ENCODE measurements at regions not wholly inside any gene's neighbourhood (a gene's known extent, or its start where the extent isn't known, plus 50 kb on each side); places are given as distances from the start of the nearest gene placed in this dataset.

GRCh38 chr2:222993920-222994650 is 57.9 kb upstream of the KCNE4 start:
- no peak for TF ChIP-seq CTCF (IDR thresholded peaks at IDR 0.05)
- no peak for TF ChIP-seq ATF6 (CRISPR knock-in tag; IDR thresholded peaks at IDR 0.05)
- TF ChIP-seq TCF7 (CRISPR knock-in tag; IDR thresholded peaks at IDR 0.05; ENCODE audit: low read depth): no peak
- no peak for TF ChIP-seq ZNF317 (CRISPR knock-in tag; IDR thresholded peaks at IDR 0.05; ENCODE audit: borderline replicate concordance, low read depth)
- no peak for TF ChIP-seq E2F4 (CRISPR knock-in tag; IDR thresholded peaks at IDR 0.05; ENCODE audit: borderline replicate concordance, low read depth)
- TF ChIP-seq ATF3 (CRISPR knock-in tag; conservative IDR thresholded peaks at IDR 0.05): no peak
- TF ChIP-seq CBFB (CRISPR knock-in tag; IDR thresholded peaks at IDR 0.05; ENCODE audit: low read depth): no peak
- TF ChIP-seq FOXK1 (CRISPR knock-in tag; IDR thresholded peaks at IDR 0.05): no peak

All from WTC11 (cell line).